Nephron progenitor cell (in vitro differentiated cells): ENCODE measurements at regions not wholly inside any gene's neighbourhood (a gene's known extent, or its start where the extent isn't known, plus 50 kb on each side); places are given as distances from the start of the nearest gene placed in this dataset.

ENCODE experiments used
- DNase-seq: peaks from one replicate; pipeline ENCODE4 v3.0.0; 2021
- H3K27ac Mint-ChIP-seq: 2 replicates; pipeline ENCODE4 v1.8.0; 2021; ENCODE audit warnings: mild to moderate bottlenecking, moderate library complexity, mixed read lengths
- H3K27me3 Mint-ChIP-seq: 2 replicates; pipeline ENCODE4 v1.8.0; 2021; ENCODE audit warnings: mild to moderate bottlenecking, low read depth, mixed read lengths; ENCODE audit not compliant: poor library complexity
- H3K36me3 Mint-ChIP-seq: 2 replicates; pipeline ENCODE4 v1.8.0; 2021; ENCODE audit warnings: low read depth, mixed read lengths
- H3K4me1 Mint-ChIP-seq: 2 replicates; pipeline ENCODE4 v1.8.0; 2021; ENCODE audit warnings: mixed read lengths
- H3K4me3 Mint-ChIP-seq: 2 replicates; pipeline ENCODE4 v1.8.0; 2021; ENCODE audit warnings: mild to moderate bottlenecking, moderate library complexity, mixed read lengths
- H3K9me3 Mint-ChIP-seq: 2 replicates; pipeline ENCODE4 v1.8.0; 2021; ENCODE audit warnings: mild to moderate bottlenecking, moderate library complexity, mixed read lengths
- TF ChIP-seq, protein P1 (sequence below): fragments of 200-600 bp; sonication (generic); IDR thresholded peaks from 2 replicates; pipeline ENCODE4 v1.5.0; 2021; ENCODE audit warnings: antibody characterized with exemption

DNA sequence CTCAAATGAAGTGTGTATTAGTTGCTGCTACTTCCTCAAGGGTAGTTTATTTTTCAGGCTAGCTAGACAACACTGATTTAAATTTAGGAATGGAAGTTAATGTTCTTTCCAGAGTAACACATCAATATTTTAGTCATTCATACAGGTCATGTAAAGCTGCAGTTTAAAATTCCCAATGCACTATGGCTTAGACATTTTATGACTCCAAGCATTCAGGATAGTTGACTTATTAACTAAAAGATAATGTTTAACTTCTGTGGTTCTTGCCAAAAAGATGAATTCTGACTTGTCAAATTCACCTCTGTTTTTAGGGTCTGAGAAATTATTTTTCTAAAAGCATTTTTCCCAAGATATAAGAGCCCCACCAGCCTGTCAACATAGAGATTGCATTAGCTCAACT is 131.9 kb downstream of the TFPI2 start:
- H3K27ac Mint-ChIP-seq, result no peak overlapping the region
- H3K27me3 Mint-ChIP-seq, result no peaks in the 10 kb centered on the region
- no peaks in the 10 kb centered on the region for H3K4me1 Mint-ChIP-seq
- DNase-seq, result no peak
- TF ChIP-seq, protein P1, sequence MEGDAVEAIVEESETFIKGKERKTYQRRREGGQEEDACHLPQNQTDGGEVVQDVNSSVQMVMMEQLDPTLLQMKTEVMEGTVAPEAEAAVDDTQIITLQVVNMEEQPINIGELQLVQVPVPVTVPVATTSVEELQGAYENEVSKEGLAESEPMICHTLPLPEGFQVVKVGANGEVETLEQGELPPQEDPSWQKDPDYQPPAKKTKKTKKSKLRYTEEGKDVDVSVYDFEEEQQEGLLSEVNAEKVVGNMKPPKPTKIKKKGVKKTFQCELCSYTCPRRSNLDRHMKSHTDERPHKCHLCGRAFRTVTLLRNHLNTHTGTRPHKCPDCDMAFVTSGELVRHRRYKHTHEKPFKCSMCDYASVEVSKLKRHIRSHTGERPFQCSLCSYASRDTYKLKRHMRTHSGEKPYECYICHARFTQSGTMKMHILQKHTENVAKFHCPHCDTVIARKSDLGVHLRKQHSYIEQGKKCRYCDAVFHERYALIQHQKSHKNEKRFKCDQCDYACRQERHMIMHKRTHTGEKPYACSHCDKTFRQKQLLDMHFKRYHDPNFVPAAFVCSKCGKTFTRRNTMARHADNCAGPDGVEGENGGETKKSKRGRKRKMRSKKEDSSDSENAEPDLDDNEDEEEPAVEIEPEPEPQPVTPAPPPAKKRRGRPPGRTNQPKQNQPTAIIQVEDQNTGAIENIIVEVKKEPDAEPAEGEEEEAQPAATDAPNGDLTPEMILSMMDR, result no peak
- no peaks in the 10 kb centered on the region for H3K36me3 Mint-ChIP-seq
- no peaks in the 10 kb centered on the region for H3K9me3 Mint-ChIP-seq
- no peak overlapping the region for H3K4me3 Mint-ChIP-seq

DNA sequence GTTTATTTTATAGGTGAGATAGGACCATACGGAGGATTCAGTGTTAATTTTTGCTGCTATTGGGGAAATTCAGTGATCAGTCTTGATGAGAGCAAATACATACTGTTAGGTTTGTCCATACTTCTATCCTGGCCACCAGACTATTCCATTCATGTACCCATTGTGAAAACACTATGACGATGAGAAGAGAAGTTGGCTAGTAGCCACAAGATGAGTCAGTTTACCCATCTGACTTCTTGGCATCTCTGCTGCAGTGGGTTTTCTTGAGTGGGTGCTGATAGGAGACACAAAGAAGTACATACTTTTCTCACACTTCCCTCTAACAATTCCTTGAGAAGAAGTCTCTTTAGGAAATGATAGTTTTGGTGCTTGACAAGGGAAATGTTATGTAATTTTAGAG is 133.1 kb downstream of the TFPI2 start:
- Mint-ChIP-seq H3K27ac (no peak overlapping the region), H3K9me3 (no peaks in the 10 kb centered on the region), H3K4me1 (no peaks in the 10 kb centered on the region), H3K4me3 (no peak overlapping the region), H3K36me3 (no peaks in the 10 kb centered on the region), H3K27me3 (no peaks in the 10 kb centered on the region)
- TF ChIP-seq, protein P1, result no peak
- DNase-seq, result no peak

DNA sequence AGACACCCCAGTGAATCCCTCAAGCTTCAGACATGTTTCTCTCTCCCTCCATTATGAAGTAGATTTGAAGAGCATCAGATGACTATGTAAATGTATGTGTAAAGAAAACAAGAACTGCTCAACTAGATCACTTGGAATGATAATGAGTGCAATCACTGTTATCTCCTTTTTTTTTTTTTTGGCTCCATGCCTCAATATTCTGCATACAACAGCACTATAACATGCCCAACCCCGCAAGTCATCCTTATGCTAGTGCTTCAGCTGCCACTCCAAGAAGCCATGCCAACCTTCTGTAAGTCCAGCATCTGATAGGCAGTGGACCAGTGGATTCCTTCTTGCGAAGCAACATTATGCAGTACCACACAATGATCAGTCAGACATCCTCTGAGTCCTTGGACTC is 133.7 kb downstream of the TFPI2 start:
- Mint-ChIP-seq H3K4me3 (no peak overlapping the region), H3K4me1 (no peaks in the 10 kb centered on the region), H3K27me3 (no peaks in the 10 kb centered on the region), H3K27ac (no peak overlapping the region), H3K9me3 (no peaks in the 10 kb centered on the region), H3K36me3 (no peaks in the 10 kb centered on the region)
- TF ChIP-seq, protein P1, result no peak
- DNase-seq, result no peak

DNA sequence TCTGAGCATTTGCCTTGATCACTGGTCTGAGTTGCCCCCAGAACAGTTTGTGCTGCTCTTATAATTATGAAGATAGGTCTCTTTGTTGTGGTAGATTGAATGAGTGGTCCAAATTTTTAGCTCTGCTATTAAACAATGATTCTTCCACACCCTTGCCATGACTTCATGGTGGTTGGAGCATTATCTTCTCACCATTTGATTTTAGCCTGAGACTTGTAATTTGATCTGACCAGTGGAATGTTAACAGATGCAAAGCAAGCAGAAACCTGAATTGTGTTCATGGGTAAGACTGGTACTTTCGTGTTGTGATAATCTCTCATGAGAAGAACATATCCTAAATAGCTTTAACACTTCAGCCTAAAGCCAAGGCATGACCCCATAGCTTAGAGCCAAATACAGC is 139.1 kb downstream of the TFPI2 start:
- H3K36me3 Mint-ChIP-seq, result no peaks in the 10 kb centered on the region
- no peak overlapping the region for H3K4me3 Mint-ChIP-seq
- H3K9me3 Mint-ChIP-seq, result no peaks in the 10 kb centered on the region
- H3K27me3 Mint-ChIP-seq, result no peaks in the 10 kb centered on the region
- no peak for DNase-seq
- no peaks in the 10 kb centered on the region for H3K4me1 Mint-ChIP-seq
- TF ChIP-seq, protein P1, result no peak
- no peak overlapping the region for H3K27ac Mint-ChIP-seq

DNA sequence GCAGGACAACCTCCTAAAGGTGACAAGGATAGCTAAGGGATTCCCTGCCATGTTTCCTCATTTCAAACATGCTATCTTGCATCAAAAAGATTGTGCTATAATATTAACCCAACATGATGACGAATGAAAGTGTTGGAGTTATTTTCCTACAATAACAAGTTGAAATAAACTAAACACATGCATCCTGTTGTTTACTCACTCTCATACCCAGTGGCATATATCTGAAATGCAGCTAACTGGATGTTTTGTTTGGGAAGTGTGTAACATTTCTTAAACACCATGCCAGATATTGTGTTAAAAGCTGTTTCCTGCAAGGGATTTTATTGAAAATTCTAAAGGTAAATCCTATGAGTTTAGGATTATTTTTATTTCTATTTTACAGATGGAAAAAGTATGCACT is 139.6 kb downstream of the TFPI2 start:
- DNase-seq, result no peak
- no peak overlapping the region for H3K4me3 Mint-ChIP-seq
- TF ChIP-seq, protein P1, result no peak
- no peaks in the 10 kb centered on the region for H3K36me3 Mint-ChIP-seq
- no peaks in the 10 kb centered on the region for H3K27me3 Mint-ChIP-seq
- H3K9me3 Mint-ChIP-seq, result no peaks in the 10 kb centered on the region
- H3K27ac Mint-ChIP-seq, result no peak overlapping the region
- no peaks in the 10 kb centered on the region for H3K4me1 Mint-ChIP-seq

DNA sequence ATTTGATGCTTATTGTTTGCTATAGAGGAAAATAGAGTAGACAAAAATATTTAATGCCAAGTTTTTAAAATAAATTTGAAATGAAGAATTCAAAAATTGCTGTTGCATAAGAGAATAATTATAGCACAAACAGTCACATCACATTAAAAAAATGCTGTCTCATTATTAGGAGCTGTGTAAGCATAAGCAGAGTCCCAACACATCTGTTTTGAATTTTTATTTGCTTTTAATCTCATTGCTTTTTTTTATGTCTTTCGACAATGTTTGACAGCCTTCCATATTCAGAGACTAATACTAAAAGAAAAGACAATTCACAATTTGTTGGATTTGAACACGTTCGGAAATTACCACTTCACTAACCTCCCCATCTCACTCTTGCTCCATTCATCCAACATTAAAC is 143.5 kb downstream of the TFPI2 start:
- no peaks in the 10 kb centered on the region for H3K27me3 Mint-ChIP-seq
- H3K4me3 Mint-ChIP-seq, result no peak overlapping the region
- H3K27ac Mint-ChIP-seq, result no peak overlapping the region
- H3K9me3 Mint-ChIP-seq, result no peaks in the 10 kb centered on the region
- no peaks in the 10 kb centered on the region for H3K4me1 Mint-ChIP-seq
- TF ChIP-seq, protein P1, result no peak
- no peaks in the 10 kb centered on the region for H3K36me3 Mint-ChIP-seq
- no peak for DNase-seq
